CD4-positive, alpha-beta T cell (primary cell): ENCODE measurements at regions not wholly inside any gene's neighbourhood (a gene's known extent, or its start where the extent isn't known, plus 50 kb on each side); places are given as distances from the start of the nearest gene placed in this dataset.

Experiments used
- ATAC-seq: fragments of 200-7000 bp; cut with Tn5 transposase; one replicate; pipeline ENCODE4 v1.10.0; 2022; ENCODE audit warnings: mild to moderate bottlenecking; ENCODE audit not compliant: poor library complexity
- CTCF ChIA-PET: fragments of 350-600 bp; sonication (Branson Sonifier 250); formaldehyde crosslinking; loops from one replicate; lab custom pipeline; 2021; ENCODE audit warnings: antibody characterized with exemption, inconsistent platforms; lab: Charles Lee
- POLR2A ChIA-PET: fragments of 350-600 bp; sonication (Branson Sonifier 250); formaldehyde crosslinking; loops from one replicate; lab custom pipeline; 2021; ENCODE audit warnings: antibody characterized with exemption, inconsistent platforms; lab: Charles Lee
- DNase-seq, 14 experiments: peaks; one replicate each; pipeline ENCODE4 v3.0.0-alpha.2; 2013 to 2020; ENCODE audit warnings: mixed read lengths in 2 of 14
- H3K27ac ChIP-seq, 2 donors: one replicate each; pipeline versions ENCODE4 v1.5.1 to v1.7.0; 2013; ENCODE audit warnings: low read length in 2 of 2, low read depth in 1 of 2, mild to moderate bottlenecking in 1 of 2
- H3K27me3 ChIP-seq, 2 experiments: 1 replicate in 1 of 2; 2 replicates in 1 of 2; pipeline versions ENCODE4 v1.6.1 to v1.7.0; 2013; ENCODE audit warnings: low read length in 2 of 2, control low read depth in 1 of 2, mild to moderate bottlenecking in 1 of 2, moderate library complexity in 1 of 2; ENCODE audit not compliant: insufficient read depth in 2 of 2, control insufficient read depth in 1 of 2
- H3K36me3 ChIP-seq: one replicate; pipeline ENCODE4 v1.6.1; 2013; ENCODE audit warnings: low read length, control low read depth; ENCODE audit not compliant: insufficient read depth
- H3K4me1 ChIP-seq: one replicate; pipeline ENCODE4 v1.6.1; 2013; ENCODE audit warnings: low read length, control low read depth; ENCODE audit not compliant: insufficient read depth
- H3K4me3 ChIP-seq: one replicate; pipeline ENCODE4 v1.5.1; 2013; ENCODE audit warnings: mild to moderate bottlenecking, low read length, moderate library complexity
- H3K9me3 ChIP-seq, 2 experiments: 1 replicate in 1 of 2; 2 replicates in 1 of 2; pipeline versions ENCODE4 v1.6.1 to v1.7.0; 2013; ENCODE audit warnings: low read length in 2 of 2, mild to moderate bottlenecking in 2 of 2, control low read depth in 1 of 2, moderate library complexity in 1 of 2; ENCODE audit not compliant: control insufficient read depth in 1 of 2, insufficient read depth in 1 of 2
- H3K27ac Mint-ChIP-seq: one replicate; pipeline ENCODE4 v1.8.0; 2020; ENCODE audit warnings: mixed read lengths
- H3K27me3 Mint-ChIP-seq: one replicate; pipeline ENCODE4 v1.8.0; 2021; ENCODE audit warnings: mixed read lengths
- H3K36me3 Mint-ChIP-seq: one replicate; pipeline ENCODE4 v1.8.0; 2021; ENCODE audit warnings: low read depth, mixed read lengths
- H3K4me1 Mint-ChIP-seq: one replicate; pipeline ENCODE4 v1.8.0; 2021; ENCODE audit warnings: low read depth, mixed read lengths
- H3K4me3 Mint-ChIP-seq: one replicate; pipeline ENCODE4 v1.8.0; 2020; ENCODE audit warnings: mild to moderate bottlenecking, mixed read lengths
- H3K9me3 Mint-ChIP-seq: one replicate; pipeline ENCODE4 v1.8.0; 2020; ENCODE audit warnings: mixed read lengths
- intact Hi-C, 2 experiments: fragments of 100-400 bp; cut with DNase I in 1 of 2; cut with micrococcal nuclease in 1 of 2; formaldehyde crosslinking; loops; one replicate each; pipeline versions ENCODE4 v1.15.1 to v1.9.0; 2023 to 2025; cut with DNase I, micrococcal nuclease
- TF ChIP-seq, protein P1 (sequence below): fragments of 200-600 bp; IDR thresholded peaks from one replicate; pipeline ENCODE4 v1.8.0; 2022; ENCODE audit warnings: antibody characterized with exemption, mild to moderate bottlenecking

GRCh38 chr5:144093868-144094267 is 76.6 kb downstream of the YIPF5 start:
- Mint-ChIP-seq H3K4me3 (no peak overlapping the region), H3K27me3 (peaks cover 7% of the 10 kb centered on the region), H3K9me3 (peaks cover 6% of the 10 kb centered on the region), H3K27ac (no peak overlapping the region), H3K36me3 (no peaks in the 10 kb centered on the region), H3K4me1 (peaks cover 5% of the 10 kb centered on the region)
- ChIA-PET CTCF (no interaction called here), POLR2A (no interaction called here)
- Histone ChIP-seq H3K27ac (no peak overlapping the region), H3K4me3 (no peak overlapping the region), H3K9me3 (no peaks in the 10 kb centered on the region), H3K4me1 (no peaks in the 10 kb centered on the region), H3K27me3 (no peaks in the 10 kb centered on the region), H3K36me3 (no peaks in the 10 kb centered on the region)
- intact Hi-C loops, result no loop called here
- ATAC-seq, result no peak
- TF ChIP-seq, protein P1, sequence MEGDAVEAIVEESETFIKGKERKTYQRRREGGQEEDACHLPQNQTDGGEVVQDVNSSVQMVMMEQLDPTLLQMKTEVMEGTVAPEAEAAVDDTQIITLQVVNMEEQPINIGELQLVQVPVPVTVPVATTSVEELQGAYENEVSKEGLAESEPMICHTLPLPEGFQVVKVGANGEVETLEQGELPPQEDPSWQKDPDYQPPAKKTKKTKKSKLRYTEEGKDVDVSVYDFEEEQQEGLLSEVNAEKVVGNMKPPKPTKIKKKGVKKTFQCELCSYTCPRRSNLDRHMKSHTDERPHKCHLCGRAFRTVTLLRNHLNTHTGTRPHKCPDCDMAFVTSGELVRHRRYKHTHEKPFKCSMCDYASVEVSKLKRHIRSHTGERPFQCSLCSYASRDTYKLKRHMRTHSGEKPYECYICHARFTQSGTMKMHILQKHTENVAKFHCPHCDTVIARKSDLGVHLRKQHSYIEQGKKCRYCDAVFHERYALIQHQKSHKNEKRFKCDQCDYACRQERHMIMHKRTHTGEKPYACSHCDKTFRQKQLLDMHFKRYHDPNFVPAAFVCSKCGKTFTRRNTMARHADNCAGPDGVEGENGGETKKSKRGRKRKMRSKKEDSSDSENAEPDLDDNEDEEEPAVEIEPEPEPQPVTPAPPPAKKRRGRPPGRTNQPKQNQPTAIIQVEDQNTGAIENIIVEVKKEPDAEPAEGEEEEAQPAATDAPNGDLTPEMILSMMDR, result no peak
- DNase-seq, result no peak

DNA sequence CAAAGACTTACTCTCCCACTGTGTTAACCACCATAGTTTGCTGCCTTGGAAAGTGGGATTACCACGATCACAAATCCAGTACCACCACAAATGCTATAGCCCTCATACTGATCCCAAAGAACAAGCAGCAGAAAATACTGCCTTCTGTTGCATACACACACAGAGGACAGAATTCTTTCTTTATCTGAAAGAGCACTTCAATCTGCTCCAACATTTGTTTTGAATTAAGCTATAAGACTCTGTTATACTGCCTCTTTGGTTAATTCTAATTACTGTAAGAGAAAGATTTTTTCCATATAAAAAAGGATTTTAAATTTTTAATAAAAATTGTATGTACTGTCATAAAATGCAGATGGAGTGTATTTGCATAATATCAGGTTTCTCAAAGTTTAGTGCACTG is 69.8 kb downstream of the YIPF5 start:
- H3K4me1 Mint-ChIP-seq, result no peaks in the 10 kb centered on the region
- H3K27me3 Mint-ChIP-seq, result no peaks in the 10 kb centered on the region
- H3K27me3 ChIP-seq, result no peaks in the 10 kb centered on the region
- H3K4me3 ChIP-seq, result no peak overlapping the region
- POLR2A ChIA-PET, result no interaction called here
- H3K4me3 Mint-ChIP-seq, result no peak overlapping the region
- H3K27ac ChIP-seq, result no peak overlapping the region
- H3K4me1 ChIP-seq, result no peaks in the 10 kb centered on the region
- peaks cover 3% of the 10 kb centered on the region for H3K9me3 Mint-ChIP-seq
- no peaks in the 10 kb centered on the region for H3K36me3 ChIP-seq
- no peaks in the 10 kb centered on the region for H3K9me3 ChIP-seq
- DNase-seq, result no peak
- intact Hi-C loops, result no loop called here
- TF ChIP-seq, protein P1, result no peak
- CTCF ChIA-PET, result no interaction called here
- no peak for ATAC-seq
- H3K27ac Mint-ChIP-seq, result no peak overlapping the region
- H3K36me3 Mint-ChIP-seq, result no peaks in the 10 kb centered on the region

DNA sequence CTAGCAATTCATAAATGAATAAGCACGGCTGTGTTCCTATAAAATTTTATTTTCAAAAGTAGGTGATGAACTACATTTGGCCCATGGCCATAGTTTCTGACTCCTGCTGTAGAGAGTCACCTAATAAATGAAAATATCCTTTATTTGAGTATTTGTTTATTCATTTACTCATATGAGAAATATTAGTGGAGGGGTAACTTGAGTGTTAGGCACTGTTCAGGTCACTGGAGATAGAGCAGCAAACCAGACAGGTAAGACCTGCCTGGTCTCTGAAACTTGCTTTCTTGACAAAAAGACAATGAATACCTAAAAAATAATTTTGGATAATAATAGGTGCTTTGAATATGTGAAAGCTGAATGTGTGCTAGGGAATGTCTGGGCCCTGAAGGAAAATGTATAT is 68.8 kb downstream of the YIPF5 start:
- CTCF ChIA-PET, result no interaction called here
- intact Hi-C loops, result no loop called here
- Histone ChIP-seq H3K4me1 (no peaks in the 10 kb centered on the region), H3K27me3 (no peaks in the 10 kb centered on the region), H3K36me3 (no peaks in the 10 kb centered on the region), H3K4me3 (no peak overlapping the region), H3K9me3 (no peaks in the 10 kb centered on the region), H3K27ac (no peak overlapping the region)
- peaks cover 3% of the 10 kb centered on the region for H3K9me3 Mint-ChIP-seq
- no peak overlapping the region for H3K27ac Mint-ChIP-seq
- no peaks in the 10 kb centered on the region for H3K4me1 Mint-ChIP-seq
- no peak for DNase-seq
- no peaks in the 10 kb centered on the region for H3K36me3 Mint-ChIP-seq
- TF ChIP-seq, protein P1, result no peak
- no peaks in the 10 kb centered on the region for H3K27me3 Mint-ChIP-seq
- POLR2A ChIA-PET, result no interaction called here
- H3K4me3 Mint-ChIP-seq, result no peak overlapping the region
- no peak for ATAC-seq
